Activated CD4-positive, alpha-beta T cell treated with anti-CD3 and anti-CD28 coated beads for 48 hours (primary cell): ENCODE measurements at regions not wholly inside any gene's neighbourhood (a gene's known extent, or its start where the extent isn't known, plus 50 kb on each side); places are given as distances from the start of the nearest gene placed in this dataset.
"Not testable (repeated sequence)": the region's sequence is repeated elsewhere in the genome, so short reads cannot be mapped to it uniquely, and the experiment has no call there.

Experiments
- DNase-seq: peaks from one replicate; pipeline ENCODE4 v3.0.0-alpha.2; 2020

DNA sequence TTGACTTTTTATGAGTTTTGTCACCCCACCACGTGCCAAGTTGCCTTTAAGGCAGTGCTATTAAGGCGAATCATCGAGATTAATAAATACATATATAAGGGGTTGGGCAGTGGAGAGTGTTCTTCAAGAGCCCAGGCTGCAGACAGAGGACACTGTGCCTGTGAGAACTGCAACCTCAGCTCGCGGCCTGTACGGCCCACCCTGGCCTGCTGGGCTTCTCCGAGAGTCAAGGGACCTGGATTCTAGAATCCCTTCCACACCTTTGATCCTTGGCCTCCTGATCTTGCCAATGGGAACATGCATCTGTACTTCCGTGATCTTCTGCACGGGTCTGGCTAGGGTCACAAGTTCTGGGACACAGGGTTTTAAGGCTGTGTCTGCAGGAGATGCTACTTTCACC, 54.5 kb downstream of the IRX5 start:
- no peak for DNase-seq

DNA sequence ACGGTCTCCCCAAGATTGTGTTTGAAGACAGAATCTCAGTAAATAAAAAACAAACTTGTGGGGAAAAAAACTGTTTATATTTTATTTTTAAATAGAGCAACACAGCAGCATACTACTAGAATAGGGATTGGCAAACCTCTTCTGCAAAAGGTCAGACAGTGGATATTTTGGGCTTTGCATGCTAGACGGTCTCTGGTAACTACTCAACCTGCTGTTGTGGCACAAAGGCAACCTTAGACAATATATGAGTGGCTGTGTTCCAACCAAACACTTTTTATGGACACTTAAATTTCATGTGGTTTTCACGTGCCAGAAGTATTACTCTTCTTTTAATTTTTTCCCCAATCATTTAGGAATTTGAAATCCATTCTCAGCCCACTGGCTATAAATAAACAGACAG, 55.0 kb downstream of the IRX5 start:
- DNase-seq: no peak

DNA sequence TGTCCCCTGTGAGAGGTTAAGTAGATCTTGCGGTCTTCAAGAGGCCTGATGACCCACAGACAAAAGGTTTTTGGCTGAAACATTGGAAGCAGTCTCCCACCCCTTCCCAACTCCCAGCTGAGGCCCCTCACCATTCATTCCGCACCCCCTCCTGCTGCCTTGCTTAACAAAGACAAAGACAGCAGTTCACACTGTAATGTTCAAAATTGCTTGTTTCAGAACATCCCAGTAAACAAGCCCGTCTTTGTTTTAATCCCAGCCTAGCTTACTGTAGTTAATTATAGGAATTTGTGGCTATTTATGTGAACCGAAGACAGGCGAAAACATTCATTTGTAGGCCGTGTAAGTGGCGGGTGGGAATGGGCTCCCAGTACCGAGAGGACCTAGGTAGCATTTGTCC, 55.7 kb downstream of the IRX5 start:
- DNase-seq: no peak

DNA sequence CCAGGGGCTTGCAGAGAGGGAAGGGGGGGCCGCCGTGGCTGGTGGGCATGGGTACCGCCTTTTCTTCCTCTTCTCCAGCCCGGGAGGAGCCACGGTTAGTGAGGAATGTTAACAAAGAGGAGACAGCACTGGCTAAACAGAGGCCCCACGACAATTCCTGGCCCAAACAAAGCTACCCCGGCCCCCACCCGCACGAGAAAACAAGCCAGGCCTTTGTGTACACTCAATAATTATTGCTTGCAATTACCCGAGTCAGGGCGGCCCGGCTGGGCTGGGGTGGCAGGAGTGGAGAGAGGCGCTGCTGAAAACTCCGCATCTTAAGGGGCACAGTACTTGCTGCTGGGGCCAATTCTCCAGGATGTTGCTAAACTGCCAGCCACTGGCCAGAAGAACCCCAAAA, 56.4 kb downstream of the IRX5 start:
- no peak for DNase-seq

DNA sequence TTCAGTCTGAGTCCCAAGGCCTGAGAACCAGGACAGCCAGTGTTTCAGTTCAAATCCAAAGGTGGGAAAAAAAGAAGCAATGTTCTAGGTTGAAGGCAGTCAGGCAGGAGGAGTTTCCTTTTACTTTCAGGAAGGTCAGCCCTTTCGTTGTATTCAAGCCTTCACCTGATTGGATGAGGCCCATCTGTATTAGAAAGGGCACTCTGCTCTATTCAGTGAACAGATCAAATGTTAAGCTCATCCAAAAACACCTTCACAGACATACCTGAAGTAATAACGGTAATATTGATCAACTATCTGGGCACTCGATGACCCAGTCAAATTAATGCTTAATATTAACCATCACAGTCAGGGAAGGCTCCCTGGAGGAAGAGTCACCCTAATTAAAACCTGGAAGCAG, 60.9 kb downstream of the IRX5 start:
- no peak for DNase-seq

DNA sequence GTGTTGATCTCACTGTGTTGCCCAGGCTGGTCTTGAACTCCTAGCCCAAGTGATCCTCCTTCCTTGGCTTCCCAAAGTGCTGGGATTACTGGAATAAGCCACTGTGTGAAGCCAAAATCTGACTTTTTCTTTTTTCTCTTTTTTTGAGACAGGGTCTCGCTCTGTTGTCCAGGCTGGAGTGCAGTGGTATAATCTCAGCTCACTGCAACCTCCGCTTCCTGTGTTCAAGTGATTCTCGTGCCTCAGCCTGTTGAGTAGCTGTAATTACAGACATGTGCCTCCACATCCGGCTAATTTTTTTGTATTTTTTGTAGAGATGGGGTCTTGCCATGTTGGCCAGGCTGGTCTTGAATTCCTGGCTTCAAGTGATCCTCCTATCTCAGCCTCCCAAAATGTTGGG, 61.3 kb downstream of the IRX5 start:
- DNase-seq: not testable (repeated sequence)

DNA sequence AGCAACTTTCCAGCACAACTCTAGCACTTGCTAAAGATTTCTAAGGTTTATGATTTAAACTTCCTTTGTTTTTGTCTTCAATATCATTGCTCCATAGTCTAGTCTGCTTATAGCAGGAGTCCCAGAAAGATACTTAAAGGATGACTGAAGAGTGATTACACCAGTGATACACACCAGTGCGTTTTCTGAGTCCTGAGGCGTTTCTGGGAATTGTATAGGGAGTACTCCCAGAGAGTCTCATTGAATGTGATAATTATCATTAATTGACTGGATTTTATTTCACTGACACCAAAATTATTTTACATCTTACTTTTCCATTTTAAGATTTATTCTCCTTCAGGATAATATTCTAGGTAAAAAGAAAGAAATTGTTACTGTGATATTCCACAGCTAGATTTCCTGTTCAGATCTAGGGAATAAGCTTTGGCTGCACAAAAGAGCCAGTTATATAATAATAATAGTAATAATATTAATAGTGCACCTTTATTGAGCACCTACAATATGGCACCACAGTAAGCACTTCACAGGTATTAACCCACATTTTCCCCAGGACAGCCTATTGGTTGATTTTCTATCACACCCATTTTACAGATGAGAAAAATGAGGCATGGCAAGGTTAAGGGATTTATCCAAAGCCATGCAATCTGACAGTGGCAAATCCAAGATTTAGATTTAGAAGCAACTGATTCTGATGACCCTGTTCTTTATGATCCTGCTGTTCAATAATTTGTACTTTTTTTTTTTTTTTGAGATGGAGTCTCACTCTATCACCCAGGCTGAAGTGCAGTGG, 62.6 kb downstream of the IRX5 start:
- no peak for DNase-seq

DNA sequence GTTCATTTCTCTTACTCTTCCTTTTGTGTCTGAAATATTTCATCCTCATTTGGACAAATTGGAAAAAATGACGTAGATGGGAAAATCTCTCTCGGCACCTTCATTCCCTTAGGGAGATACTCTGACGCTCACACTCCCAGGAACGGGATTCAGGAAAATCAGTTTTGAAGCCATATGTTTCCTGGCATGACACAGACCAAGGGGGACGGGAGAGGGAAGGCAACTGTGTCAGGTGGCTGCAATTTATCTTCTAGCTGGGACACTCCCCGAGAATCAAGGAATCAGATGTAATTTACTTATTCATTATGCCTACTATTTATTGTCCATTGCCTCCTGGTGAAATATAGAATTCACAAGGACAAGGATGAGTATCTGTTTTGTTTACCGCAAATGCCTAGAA, 65.5 kb downstream of the IRX5 start:
- DNase-seq: no peak

DNA sequence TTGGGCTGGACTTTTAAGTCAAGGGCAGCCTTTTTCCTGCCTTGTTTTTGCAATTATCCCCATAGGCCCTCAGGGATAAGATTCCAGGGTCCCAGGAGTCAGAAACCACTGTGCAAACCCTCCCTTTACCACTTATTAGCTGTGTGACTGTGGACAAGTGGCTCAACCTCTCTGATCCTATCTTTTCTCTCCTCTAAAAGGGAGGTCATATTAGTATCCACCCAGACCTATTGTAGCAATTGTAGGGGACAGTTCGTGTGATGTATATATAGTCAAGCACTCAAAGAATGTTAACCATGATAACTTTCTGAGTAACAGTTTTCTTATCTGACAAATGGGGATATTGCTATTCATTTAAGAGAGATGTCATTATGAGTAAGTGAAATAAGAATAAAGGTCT, 68.2 kb downstream of the IRX5 start:
- DNase-seq: no peak

DNA sequence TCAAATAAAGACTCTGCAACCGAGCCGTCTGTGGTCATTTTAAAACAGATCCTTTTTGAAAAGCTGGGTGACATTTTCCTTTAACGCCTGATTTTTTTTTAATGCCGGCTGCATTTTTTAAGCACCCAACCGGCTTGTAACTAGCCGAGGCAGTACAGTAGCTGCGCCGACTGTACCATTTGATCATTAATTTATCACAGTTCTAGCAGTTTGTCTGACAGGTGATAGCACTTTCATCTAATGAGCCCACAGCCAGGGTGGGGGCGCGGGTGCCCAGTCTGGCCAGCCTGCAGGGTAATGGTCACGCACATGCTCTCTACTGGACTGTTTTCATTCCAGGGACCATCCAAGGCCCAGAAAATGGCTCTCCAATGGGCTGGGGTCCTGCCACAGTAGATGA, 68.8 kb downstream of the IRX5 start:
- no peak for DNase-seq

DNA sequence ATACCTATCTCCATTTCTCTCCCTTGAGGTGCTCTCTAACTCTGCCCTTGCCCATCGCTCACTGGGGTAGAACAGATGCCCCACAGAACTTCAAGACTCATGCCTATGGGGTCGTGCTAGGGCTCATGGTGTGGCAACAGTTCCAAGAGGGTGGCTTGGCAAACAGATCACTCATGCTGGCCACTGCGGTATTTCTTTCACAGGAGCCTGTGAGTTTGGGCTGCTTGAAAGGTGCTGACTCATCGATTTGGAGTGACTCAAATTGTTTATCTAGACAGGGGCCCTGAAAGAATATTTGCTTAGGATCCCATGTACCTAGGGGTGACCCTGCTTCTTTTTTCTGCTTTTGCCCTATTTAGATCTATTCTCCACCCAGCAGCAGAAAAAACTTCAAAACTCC, 69.9 kb downstream of the IRX5 start:
- no peak for DNase-seq

DNA sequence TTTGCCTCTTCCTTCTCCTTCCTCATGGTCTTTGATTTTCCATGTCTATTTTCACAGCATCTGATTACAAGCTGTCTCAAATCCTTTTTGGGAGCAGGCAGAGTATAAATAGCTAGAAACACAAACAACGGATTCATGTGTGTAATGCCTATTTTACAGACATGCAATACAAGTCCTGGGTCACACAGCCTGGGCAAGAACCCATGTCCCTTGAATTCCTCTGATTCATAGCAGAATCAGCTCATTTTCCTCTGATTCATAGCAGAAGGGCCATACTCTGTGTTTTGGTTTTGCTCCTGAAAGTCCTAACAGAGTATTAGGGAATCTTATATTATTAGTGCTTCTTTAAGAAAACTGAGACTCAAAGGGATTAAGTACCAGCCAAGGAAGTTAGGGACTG, 71.3 kb downstream of the IRX5 start:
- DNase-seq: no peak

DNA sequence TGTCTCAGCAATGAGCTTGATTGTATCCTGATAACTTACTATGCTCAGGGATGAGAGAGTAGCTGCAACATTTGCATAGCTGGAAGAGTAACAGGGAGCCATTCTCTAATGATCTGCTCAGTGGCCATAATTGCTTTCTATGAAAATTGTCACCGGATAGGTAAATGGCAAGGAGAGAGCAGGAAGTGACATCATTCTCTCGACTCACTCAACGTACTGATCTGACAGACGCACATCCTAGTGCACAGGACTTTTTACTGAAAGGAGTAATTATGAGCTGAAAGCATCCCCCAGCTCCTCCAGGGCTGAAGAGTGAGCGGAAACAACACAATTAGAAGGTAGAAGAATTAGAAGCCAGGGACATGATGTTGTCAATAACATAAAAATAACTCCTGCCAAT, 71.8 kb downstream of the IRX5 start:
- DNase-seq: no peak

DNA sequence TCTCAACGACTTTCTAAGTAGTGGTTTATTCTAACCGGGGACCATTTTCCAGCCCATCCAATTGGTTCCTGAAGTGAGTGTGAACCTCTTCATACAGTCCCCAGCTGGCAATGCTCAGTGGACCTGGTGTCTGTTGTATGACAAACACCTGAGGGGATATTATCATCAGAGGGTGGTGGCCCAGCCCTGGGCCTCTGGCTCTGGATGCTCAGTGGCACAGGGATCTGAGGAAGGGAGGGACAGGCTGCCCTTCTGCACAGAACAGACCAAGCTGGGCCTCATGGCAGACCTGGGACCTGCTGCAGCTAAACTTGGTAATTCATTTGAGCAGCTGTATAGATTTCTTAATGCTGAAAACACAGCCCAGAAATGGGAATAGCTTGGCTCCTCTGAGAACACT, 72.6 kb downstream of the IRX5 start:
- no peak for DNase-seq

DNA sequence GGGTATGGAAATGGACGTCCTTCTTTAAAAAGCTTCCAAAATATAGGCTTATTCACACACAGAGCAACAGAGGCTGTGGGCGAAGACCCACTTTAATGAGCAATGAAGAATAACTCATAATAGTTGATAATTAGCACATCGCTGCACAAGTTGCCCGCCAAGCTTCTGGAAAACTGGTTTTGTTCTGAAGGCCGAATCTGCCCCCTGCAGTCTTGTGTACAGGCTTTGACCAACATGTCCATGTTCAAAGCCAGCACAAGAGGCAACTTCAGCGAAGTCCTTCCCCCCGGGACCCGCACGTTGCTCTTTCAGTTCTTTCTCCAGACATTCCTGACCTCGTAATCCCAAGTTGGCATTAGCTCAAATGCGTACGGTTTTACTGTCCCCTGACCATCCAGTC, 73.3 kb downstream of the IRX5 start:
- no peak for DNase-seq

DNA sequence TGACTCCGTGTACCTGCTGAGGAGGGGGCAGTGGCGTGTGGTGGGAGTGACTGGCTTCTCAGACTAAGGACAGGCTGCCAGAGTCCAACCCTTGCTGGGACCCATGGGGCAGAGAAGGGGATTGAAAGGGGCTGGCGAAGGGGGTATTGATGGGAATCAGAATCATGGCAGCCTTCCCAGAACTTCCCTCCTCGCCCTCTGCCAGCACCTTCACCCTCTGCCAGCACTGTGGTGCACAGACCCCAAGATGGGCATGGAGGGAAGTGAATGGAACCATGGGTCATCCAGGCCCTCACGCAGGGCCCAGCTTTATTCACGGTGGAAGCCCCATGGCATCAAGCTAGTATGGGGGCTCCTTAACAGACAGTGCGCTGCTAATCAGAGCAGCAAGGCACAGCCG, 76.8 kb downstream of the IRX5 start:
- no peak for DNase-seq

DNA sequence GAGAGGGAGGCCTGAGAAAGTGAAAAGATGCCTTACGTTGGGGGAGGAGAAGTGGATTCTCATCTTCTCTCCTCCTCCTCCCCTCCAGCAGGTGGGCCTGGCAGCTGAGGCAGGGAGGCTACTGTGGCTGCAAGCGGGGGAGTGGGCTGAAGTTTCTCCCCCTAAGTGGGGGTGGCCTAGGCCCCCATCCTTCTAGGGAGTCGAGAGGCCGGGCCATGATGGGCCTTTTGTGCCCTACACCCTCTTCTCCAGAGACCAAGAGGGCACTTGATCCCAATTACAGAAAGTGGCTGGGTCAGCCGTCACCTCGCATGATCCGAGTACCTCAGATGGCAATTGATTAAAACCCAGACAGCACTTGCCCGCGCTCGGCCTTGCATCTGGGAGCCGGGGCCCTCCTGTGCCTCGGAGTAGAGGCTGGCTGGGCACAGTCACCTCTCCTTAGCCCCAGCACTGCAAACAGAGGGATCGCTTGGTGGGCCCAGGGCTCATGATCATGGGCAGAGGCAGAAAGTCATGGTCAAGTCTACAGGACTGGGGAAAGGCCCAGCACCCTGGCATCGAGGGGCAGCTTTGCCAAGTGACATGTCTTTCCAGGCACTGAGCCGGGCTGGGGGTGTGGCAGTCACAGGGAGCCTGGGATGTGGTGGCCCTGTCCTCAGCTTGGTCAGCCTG, 78.3 kb downstream of the IRX5 start:
- DNase-seq: no peak

DNA sequence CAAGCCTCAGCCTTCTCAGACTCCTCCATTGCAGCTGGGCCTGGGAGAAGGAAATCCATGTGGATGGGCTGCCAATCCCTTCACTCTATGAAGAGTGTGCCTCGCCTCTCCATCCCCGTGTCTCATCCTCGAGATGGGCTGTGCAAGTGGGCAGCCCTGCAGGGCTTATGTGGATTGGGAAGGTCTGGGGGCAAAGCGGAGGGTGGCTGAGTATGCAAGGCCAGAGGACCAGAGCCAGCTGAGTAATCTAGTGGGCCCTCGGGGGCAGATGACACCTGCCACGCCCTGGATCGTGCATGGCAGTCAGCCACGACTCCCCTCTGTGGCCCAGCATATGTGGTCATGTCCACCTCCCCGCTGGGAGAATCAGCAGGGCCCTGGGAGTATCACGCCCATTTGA, 78.9 kb downstream of the IRX5 start:
- DNase-seq: no peak

DNA sequence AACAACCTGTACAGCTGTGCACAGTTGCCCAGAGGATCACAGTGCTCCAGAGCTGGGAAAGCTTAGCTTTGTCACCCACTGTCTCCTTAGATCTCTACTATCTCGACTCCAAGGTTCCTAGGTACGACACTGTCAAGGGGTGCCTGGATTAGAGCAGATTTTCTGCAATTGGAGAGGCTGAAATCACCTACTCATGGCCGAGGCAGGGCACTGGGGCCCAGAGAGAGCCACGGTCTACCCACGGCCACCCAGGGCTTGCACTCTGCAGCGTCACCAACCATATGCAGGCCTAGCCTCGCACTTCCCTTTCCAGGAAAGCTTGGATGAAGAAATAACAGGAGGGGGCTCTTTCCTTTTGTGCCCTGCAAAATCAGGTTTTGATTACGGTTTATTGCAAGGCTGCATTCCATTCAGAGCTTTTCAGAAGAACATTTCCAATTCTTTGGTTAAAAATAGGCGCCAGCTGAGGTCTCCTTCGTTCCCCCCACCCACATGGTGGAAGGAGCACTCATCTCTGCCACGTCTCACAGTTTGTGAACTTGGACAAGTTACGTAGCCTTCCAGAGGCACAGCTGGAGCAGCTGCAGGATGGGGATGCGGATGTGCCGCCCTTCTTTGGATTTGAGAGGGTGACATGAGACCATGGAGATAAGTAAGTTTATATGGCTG, 80.0 kb downstream of the IRX5 start:
- no peak for DNase-seq

DNA sequence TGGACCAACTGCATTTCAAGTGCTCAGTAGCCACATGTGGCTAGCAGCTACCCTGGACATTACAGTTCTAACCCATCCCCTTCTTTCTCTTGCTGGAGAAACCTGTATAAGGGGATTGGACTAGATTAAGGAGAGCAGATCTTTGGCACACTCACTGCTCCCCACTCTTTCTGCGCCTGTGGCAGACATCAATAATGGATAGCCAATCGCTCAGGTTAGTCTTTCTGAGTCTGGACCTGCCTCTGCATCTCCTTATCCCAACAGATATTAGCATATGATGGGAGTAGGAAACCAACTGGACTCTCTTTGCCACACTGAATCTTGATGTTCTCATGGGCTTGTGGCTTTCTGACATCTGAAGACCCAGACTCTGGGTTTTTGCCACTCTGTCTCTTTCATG, 81.7 kb downstream of the IRX5 start:
- no peak for DNase-seq

DNA sequence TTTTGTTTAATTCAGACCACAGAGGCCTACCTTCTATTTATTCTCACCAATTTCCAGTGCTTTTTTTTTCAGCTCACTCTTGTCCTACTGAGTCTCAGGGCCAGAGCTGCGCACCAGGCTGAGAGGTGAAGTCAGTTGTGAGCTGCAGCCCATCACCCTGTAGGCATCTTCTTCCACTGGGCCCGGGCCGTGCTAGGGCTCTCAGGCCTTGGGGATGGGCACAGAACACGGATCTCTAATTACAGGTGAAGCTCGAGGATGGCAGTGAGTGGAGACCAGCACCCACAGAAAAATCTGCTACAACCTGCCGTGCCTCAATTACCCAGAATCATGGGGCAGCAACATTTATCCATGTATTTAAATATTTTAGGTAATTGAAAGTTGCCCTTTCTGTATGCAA, 82.1 kb downstream of the IRX5 start:
- DNase-seq: no peak

DNA sequence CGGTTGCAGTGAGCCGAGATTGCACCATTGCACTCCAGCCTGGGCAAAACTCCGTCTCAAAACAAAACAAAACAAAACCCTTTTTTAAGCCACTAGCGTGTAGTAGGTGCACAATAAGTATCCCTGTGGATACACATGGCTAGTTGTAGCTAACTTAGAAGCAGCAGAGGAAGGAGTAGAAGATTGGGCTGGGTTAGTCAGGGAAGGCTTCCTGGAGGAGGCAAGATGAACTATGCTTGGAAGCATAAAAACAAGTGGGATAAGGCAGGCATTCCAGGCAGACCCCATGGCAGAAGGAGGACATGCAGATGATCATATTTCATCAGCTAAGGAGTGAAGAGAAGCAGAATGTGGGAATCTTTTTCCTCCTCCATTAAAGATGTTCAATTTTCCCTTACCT, 83.4 kb downstream of the IRX5 start:
- DNase-seq: no peak

DNA sequence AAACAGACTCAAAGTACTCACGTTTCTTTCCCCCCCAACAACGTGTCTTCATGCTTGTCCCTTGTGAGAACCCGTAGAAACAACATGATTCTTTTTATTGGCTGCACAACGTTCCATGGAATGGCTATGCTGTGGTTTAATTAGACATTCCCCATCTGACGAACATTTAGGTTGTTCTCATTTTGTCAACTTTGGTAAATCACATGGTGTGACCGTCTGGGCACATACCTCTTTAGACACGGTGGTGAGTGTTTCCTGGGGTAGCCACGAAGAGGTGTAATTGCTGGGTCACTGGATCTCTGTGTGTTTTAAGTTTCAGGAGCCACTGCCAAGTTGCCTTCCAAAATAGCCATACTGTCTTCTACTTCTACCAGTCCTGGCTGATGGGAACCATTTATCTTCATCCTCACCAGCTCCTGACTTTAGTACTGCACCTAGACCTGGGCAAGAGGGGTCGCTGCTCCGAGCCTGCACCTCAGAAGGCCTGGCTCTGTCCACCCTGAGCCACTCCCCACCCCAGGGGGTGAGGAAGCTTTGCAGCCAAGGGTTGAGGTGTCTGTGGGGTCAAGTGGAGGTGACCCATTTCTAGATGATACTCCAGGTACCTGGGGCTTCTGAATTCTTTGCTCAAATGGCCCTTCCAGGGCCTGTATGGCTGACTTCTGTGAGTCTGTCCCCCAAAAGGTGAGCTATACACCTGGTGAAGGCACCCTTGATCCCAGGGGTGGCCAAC, 84.7 kb downstream of the IRX5 start:
- no peak for DNase-seq

DNA sequence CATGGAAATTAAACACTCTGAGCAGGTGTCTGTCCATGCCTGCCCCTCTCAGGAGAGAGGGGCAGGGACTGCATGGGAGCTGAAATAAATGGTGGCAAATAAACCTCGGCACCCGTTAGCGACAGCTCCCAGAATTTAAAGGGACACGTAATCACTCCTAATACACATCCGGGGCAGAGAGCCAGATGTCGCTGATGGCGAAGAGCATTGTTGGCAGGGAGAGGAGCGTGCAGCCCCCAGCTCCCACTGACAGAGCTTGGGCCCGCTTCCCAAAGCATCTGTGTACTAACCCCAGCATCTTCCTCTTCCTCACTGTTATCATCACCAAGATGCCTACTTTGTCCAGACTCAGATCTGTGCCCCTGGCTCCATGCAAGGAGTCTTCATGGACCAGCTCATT, 85.8 kb downstream of the IRX5 start:
- DNase-seq: no peak
